ENCODE measurements at regions not wholly inside any gene's neighbourhood (a gene's known extent, or its start where the extent isn't known, plus 50 kb on each side); places are given as distances from the start of the nearest gene placed in this dataset.

DNA sequence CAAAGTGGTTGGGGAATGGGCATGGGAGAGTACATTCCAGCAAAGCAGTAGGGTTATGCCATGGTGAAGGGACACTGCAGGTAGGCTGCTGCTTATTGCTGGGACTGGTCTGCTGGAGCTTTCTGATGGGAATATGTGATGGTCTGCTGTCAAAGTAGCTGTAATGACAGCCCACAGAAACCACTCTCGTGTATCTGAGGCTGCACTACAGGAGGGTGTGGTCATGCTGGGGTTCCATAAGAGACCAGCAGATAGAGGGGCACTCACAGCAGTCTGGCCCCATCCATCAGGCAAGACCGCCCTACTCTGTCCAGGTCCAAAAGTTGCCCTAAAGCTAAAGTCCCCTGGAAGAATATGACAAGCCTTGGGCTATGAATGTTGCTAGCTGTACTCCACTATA, 739.3 kb downstream of the COL12A1 start:
- TF ChIP-seq, protein P1, sequence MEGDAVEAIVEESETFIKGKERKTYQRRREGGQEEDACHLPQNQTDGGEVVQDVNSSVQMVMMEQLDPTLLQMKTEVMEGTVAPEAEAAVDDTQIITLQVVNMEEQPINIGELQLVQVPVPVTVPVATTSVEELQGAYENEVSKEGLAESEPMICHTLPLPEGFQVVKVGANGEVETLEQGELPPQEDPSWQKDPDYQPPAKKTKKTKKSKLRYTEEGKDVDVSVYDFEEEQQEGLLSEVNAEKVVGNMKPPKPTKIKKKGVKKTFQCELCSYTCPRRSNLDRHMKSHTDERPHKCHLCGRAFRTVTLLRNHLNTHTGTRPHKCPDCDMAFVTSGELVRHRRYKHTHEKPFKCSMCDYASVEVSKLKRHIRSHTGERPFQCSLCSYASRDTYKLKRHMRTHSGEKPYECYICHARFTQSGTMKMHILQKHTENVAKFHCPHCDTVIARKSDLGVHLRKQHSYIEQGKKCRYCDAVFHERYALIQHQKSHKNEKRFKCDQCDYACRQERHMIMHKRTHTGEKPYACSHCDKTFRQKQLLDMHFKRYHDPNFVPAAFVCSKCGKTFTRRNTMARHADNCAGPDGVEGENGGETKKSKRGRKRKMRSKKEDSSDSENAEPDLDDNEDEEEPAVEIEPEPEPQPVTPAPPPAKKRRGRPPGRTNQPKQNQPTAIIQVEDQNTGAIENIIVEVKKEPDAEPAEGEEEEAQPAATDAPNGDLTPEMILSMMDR (IDR thresholded peaks at IDR 0.05): no peak
- TF ChIP-seq POLR2A (IDR thresholded peaks at IDR 0.05): no peak
